T-helper 2 cell treated with Interferon-gamma antibody and Interleukin-4, amounts not matched to agents 100 ng/mL and 5 ng/mL, for 36 hours (primary cell): ENCODE measurements at regions not wholly inside any gene's neighbourhood (a gene's known extent, or its start where the extent isn't known, plus 50 kb on each side); places are given as distances from the start of the nearest gene placed in this dataset.

Experiments
- intact Hi-C: fragments of 100-400 bp; cut with micrococcal nuclease; formaldehyde crosslinking; loops from one replicate; pipeline ENCODE4 v1.15.1; 2023

DNA sequence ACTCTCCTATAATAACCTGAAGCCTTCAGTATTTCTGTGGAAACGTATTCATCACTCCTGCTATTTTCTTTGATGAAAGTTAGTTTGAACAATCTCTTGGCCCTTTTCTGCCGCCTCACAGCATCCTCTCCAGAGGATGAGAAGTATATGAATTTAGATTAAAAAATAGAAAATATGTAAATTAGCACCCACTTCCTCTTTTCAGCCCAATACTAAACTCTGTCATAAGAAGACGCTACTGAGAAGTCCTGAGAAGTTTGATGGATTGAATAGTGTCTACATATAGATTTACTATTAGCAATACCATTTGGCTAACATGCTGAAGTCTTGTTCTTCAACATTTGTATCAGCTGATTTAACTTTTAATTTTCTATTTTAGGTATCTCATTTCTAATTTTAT is 526.4 kb upstream of the SPHKAP start:
- intact Hi-C loops: no loop called here

DNA sequence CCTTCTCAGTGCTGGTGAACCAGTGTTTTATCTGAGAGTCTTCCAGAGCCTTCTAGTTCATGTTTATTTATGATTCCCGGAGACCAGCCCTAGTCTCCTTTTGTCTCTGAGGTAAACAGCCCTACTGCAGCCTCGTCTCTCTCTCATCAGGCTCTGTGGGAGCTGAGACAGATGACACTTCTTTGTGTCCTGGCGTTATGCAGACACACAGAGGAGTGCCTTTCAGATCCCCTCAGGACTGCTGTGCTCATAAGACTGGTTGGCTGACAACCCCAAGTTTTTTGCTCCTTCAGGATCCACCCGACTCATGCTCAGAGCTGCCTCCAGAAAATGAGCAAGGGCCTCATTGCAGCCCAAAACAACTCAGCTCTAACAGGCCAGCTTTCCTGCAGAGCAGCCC is 523.8 kb upstream of the SPHKAP start:
- intact Hi-C loops: no loop called here

DNA sequence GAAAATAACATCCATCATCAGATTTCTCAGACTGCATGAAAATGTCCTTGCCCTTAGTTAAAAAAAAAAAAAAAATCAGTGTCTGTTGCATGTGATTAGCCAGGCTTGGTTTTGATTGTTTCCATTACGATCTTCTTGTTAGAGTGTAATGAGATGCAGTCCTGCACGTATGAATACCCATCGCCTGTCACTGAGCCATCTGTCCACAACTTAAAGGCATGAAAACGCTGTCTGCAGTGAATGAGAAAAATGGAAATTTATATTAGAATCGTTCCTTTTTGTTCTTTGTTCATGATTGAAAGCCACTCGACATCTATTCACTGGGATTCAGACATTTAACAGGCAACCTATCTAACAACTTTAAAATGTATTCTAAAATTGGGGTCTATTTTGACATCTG is 521.7 kb upstream of the SPHKAP start:
- intact Hi-C loops: no loop called here

DNA sequence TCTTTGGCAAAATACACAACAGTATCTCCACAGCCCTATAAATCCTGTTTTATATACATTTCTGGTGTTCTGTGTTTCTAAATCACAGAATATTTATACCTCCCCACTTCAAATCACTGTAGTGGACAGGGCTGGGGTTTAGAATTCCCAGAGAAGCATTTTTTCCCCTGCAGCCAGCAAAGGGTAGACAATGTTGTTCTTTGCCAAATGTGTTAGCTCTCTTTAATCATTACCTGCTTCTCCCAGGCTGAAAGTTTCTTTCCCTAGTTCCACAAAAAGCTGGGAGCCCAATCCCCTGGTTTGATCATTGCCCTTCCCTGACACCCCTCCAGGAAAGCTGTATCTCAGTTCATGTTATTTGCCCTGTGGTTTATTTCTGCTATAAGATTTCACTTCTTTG is 520.0 kb upstream of the SPHKAP start:
- intact Hi-C loops: no loop called here

DNA sequence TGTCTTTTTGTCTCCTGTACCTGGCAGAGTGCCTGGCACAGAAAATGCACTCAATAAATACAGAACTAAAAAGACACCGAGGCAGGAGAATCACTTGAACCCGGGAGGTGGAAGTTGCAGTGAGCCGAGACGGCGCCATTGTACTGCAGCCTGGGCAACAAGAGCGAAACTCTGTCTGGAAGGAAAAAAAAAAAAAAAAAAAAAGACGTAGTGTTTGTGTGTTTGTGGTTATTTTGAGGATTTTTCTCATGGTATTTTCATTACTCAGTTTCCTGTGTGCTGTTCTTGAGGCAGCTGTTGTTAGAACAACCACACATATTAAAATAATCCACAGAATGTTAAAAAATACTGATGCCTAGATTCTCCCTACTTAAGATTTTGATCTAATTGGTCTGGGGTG is 519.2 kb upstream of the SPHKAP start:
- intact Hi-C loops: no loop called here

DNA sequence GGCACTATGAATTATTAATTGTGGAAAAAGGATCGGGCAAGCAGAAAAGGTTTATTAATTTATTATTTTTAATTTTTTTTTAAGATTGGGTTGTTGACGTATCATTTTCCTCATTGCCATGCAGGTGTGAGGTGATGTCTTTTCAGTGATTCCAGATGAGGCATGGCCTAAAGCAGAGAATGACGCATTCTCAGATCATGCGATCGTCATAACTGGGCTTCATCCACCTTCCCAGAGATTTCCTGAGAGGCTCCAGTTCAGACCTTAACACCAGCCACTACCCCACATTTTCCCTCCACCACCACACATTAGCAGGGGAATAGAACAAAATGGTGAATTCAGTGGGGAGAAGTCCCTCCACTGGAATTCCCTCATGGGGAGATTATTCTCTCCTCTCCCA is 518.4 kb upstream of the SPHKAP start:
- intact Hi-C loops: no loop called here

DNA sequence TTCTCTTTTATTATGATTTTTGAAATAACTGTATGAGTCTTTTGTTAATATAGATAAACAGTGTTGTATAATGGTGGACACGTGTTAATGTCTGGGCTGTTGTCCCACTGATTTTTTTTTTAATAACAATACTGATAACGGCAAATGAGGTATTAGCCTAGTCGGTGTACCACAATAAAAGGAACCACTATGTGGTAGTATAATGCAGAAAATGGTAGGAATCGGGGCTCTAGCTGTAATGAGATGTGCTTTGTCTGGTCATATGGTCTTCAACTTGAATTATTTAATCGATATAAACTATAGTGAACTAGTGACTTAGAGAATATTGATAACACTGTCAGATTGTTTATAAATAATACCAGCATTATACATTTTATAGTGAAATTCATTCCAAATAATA is 517.9 kb upstream of the SPHKAP start:
- intact Hi-C loops: no loop called here

DNA sequence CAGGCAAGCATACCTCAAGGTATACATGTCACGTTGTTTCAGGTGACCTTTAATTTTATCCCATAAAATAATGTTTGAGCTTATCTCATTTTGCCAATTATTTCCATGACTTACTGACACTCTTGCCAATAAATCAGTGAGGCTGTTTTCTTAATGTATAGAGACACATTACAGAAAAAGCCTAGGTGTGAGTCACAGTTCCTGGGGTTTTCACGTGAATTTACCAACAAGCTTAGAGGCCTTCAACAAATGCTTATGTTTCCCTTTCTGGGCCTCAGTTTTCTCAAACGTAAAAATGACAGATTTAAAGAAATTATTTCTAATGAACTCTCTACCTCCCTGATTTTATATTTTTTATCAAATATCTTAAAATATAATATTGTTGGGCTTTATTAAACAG is 517.5 kb upstream of the SPHKAP start:
- intact Hi-C loops: no loop called here

DNA sequence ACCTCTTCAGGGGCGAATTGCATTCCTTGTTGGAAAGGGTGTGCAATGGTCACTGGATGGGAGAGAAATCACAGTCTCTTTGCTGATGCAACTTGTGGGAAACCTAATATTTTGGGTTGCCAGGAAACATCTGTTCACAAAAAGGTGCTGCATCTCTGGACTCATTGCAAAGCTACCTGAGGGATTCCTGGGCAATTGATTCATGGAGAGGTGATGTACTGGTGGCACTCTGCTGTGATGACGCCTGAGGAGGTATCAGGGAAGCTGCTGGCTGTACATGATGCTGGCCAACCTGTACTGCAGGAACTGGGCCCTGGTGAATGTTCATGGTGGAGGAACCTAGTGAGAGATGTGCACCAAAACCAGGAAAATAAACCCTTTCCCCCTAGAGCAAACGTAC is 516.0 kb upstream of the SPHKAP start:
- intact Hi-C loops: no loop called here

DNA sequence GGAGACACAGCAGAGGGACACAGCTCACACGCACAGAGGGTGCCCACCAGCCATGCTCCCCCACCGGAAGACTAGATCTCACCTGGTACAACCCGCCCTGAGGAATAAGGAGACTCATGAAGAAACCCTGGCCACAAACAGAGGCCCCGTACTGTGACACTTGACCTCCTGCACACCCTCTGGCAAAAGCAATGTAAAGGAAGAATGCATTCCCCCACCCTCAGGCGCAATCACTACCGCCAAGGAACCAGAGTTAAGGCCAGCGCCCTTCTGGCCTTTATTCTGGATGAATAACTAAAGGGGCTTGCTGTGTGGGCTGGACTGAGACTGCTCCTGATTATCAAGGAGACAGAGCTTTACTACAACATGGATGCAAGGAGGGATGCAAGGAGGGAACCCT is 509.2 kb upstream of the SPHKAP start:
- intact Hi-C loops: no loop called here

DNA sequence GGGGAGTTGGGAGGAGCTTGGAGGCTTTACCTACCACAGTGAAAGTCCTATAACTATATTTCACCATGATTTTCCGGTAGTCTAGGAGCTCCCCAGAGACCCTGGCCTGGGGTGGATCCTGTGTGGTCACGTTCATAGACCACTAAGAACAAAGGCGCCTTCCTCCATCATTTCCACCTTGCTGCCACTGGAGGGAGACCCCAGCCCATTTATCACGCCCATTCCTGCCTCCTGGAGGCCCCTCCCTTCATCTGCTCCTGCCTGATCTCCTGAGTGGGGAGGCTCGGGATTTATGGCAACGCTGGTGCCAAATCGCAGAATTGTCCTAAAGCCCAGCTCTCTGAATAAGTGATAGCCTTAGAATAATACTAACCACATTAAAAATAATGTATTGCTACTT is 507.6 kb upstream of the SPHKAP start:
- intact Hi-C loops: no loop called here

DNA sequence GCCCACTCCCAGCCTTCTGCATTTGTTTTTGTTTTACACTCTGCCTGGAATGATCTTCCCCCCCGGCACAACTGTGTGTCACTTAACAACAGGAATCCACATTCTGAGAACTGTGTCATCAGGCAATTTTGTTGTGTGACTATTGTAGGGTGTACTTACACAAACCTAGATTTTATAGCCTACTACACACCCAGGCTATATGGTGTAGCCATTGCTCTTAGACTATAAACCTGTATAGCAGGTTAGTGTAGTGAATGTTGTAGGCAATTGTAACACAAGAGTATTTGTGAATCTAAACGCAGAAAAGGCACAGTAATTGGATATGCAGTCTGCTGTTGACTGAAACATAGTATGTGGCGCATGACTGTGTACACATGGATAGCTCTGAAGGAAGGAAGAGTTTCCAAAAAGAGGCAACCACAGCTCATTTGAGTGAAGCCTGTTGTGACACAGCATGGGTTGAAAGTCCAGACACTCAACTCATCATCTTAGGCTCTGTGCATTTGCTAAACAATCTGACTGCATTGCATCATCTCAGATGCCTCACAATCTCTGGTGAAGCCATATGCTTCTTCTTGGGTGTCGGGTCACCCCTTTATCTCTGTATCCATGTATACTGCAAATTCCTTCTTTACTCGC is 506.6 kb upstream of the SPHKAP start:
- intact Hi-C loops: no loop called here

DNA sequence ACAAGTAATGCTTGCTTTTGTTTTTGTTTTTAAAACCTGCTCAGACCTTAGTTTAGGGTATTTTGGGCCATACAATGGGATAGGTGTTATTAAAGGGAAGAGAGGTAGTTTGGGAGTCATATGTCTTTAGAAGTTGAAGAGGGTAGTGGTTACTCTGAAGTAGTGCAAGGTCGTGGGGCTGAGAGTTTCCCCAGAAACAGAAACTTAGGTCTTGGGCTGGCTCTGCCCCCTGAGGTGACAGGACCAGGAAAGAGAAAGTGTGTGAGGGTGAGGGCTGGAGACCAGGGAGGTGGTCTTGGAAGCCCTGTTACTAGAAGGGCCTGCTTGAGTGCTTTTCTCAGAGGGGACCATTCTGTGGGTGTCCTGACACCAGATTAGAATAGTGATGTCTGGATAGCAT is 500.5 kb upstream of the SPHKAP start:
- intact Hi-C loops: no loop called here

DNA sequence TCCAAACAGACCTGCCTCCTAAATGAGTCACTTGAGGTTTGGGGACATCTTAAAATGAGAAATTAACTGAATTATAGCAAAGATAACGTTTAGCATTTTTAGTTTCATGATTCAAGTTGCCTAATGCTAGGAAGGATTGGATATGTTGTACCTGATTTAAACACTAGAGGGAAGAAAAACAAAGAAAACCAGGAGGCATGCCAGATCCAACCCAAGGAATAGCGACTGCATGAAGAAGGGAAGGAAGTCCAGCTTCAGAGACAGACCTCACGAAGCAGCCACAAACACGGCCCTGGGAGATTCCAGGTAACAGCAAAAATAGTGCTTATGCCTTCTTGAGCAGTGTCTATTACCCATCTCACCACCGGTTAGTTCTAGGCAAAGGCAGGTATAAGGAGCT is 499.9 kb upstream of the SPHKAP start:
- intact Hi-C loops: no loop called here

DNA sequence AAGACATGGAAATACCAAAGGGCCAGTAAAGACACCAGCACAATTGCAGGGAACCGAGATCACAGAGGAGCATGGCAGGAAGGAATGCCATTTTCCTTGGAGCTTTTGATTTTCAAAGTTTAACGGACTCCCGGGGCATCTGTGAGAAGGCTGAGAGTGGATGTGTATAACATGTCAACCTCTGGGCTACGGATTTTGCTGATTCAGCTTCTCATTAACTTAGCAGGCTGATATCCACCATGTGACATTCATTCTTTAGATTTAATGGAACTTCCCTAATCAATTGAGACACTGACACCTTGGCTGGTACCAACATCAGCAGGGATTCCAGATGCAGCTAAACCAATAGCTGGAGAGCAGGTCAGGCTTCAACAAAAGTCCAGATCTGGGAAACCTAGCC is 496.6 kb upstream of the SPHKAP start:
- intact Hi-C loops: no loop called here

DNA sequence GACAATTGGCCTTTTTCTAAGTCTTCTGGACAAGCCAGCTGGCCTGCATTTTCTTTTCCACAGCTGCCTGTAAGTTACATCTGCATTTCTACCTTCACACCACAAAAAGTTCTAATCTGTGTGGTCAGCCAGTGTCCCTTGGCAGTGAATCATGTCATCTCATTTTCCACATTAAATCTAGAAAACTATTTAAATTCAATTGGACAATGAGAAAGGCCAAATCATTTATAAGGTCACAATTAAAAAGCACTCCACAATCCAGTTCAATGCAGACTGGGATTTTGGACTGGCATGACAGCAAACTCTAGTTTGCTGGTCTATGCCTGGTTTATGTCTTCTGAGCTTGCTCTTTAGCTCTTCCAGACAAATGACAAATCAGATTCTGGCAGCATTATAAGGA is 494.2 kb upstream of the SPHKAP start:
- intact Hi-C loops: no loop called here

DNA sequence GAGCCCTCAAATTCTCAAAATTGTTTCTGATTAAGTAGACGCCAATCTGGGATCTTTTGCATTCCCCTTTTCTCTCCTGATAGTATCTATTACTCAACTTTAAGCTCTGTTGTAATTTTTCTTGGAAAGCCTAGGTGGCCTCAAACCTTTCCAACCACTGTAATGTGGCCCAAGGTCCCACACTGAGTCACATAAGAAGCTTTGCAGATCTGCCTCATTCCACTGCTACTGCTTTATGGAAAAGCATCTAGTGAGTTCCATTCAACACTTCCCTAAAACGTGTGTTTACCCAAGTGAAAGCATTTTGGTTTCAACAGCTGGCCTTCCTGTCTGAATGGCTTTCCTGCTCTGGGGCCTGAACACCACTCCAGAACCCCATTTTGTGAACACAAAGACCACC is 493.6 kb upstream of the SPHKAP start:
- intact Hi-C loops: no loop called here

DNA sequence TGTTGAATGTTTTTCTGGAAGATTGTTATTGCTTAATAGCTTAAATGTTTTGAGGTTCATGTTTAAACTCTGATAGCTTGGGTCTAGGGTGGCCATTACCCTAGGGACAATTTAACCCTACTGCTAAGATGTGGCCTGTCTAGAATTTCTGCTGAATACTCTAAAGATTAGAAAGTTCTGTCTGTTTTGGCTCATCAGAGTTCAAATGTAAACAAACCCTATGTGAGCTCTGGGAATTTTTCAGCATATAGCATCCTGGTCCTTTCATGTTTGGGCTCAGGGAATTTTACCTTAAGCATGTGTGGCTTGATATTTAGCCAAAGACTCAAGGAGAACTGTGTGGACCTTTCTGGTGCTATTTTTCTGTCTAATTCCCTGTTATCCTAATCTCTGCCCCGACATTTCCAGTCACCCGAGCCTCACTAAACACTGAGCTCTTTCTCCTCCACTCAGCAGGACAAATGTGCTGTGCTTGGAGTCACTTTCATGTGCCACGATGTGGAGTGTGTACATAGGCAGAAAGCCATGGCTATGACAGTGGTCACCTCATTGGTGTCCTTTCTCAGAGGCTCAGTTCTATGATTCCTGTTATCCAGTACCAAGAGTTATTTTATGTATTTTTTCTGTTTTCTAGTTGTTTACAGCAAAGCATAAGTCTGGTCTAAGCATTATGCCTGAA is 492.5 kb upstream of the SPHKAP start:
- intact Hi-C loops: no loop called here

DNA sequence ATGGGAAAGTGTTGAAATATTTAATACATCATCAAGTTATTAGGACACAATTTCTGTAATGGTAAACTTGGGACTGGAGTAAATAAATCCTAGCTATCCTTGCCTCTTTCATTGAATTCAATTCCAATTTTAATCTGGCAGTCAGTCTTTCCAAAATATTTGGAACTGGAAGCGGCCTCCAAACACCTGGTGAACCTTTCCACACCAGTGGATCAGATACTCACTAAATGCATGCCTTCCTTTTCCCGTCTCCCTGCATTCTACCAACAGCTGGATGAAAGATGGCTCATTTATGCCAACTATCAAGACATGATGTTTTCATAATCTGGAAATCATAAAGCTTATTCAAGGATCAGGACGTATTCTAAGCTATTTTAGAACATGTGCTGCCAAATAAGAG is 488.2 kb upstream of the SPHKAP start:
- intact Hi-C loops: no loop called here

DNA sequence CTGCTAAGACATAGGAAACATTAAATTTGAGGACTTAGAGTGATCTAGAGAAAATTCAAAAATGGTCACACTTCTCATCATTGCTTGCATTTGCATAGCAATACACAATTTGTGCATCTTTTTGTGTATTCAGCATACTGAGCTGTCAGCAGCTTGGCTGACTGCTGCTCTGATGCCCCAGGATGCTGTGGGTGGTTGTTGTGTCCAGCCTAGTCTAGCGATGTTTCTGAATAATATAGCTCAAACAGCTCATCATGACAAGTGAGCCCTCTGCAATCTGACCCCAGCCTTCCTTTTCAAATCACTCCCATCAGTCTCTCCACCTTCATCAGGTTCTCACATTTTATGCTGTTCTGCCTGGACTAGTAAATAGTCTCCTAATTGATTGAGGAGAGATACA is 483.7 kb upstream of the SPHKAP start:
- intact Hi-C loops: no loop called here

DNA sequence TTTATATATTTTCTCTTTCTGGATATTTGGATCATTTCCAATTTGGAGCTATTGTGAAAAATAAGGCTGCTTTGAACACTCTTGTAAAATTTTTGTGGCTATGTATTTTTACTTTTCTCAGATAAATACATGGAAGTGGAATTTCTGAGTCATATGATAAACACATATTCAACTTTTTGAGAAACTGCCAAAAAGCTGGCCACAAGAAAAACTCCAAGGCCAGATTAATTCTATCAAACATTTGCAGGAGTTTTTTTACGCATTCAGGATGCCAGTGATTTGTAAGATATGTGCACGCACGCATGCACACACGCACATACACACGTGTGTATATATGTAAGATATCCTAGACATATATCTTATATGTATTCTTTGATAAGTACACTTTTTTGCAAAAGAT is 477.5 kb upstream of the SPHKAP start:
- intact Hi-C loops: loop anchor here (5.0 kb wide), 1 partner anchor 767 kb away; no protein-coding TSS in a partner anchor

DNA sequence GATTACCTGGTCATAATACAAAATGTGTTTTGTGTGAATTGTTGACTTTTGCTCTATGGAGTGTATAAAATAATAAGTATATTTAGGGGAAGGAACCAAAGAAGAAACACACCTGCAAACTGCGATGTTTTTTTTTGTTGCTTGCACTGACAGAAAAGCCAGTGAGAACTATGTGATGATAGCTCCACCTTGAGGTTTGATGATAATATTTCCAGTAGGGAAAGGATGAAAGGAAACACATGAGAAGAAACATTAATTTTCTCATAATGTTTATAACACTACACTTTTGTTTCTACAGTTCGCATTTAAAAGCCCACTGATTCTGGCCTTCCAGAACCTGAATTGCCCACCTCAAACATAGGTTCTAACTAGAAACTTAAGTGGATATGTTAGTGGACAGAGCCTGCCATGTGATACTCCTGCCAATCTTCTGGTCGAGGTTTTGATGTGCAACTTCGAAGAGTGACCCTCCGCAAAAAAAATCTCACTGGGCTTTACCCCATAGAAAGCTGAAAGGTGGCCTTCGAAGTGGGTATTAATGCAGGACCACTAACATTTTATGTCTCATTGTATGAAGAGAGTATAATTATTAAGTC is 476.4 kb upstream of the SPHKAP start:
- intact Hi-C loops: loop anchor here (5.0 kb wide), 1 partner anchor 766 kb away; no protein-coding TSS in a partner anchor

DNA sequence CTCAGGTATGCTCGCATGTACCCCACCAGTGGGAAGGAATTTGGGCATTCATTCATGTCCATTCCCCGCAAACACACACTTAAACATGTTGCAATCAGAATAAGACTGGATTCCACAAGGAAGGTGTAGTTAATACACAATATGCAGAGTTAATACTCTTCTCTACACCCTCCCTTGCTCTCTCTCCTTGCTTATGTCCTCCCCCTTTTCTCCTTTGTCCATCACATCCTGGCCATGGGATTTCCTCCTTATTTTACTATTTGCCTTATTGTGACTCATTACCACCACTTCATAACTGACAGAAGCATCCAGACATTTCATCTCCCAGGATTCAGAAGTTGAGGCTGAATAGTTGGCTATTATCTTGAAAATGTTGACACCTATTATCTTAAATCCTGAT is 473.8 kb upstream of the SPHKAP start:
- intact Hi-C loops: loop anchor here (5.0 kb wide), 1 partner anchor 763 kb away; no protein-coding TSS in a partner anchor
